Brain microvascular endothelial cell (primary cell): ENCODE measurements at regions not wholly inside any gene's neighbourhood (a gene's known extent, or its start where the extent isn't known, plus 50 kb on each side); places are given as distances from the start of the nearest gene placed in this dataset.

Experiments
- DNase-seq: peaks from one replicate; pipeline ENCODE4 v3.0.0-alpha.2; 2020
- H3K27ac ChIP-seq: fragments of 250-450 bp; sonication (Bioruptor Pico); 2 replicates; pipeline ENCODE4 v1.5.1; 2020; ENCODE audit warnings: mild to moderate bottlenecking, moderate library complexity
- H3K27me3 ChIP-seq: fragments of 250-450 bp; sonication (Bioruptor Pico); replicated peaks from 2 replicates; pipeline ENCODE4 v1.5.1; 2020; ENCODE audit warnings: mild to moderate bottlenecking
- H3K36me3 ChIP-seq: fragments of 250-450 bp; sonication (Bioruptor Pico); replicated peaks from 2 replicates; pipeline ENCODE4 v1.5.1; 2020; ENCODE audit warnings: mild to moderate bottlenecking
- H3K4me3 ChIP-seq: 2 replicates; pipeline ENCODE4 v1.5.1; 2011; ENCODE audit warnings: low read depth, mild to moderate bottlenecking, control low read depth, low read length, moderate library complexity
- in situ Hi-C: cut with HindIII; loops from 2 replicates; pipeline ENCODE4 v1.10.0; 2017; ENCODE audit warnings: low sequenced_read_pairs, low pct_ligation_motif_present
- TF ChIP-seq, protein P1 (sequence below): IDR thresholded peaks from 2 replicates; pipeline ENCODE4 v1.5.1; 2011; ENCODE audit warnings: low read depth, mild to moderate bottlenecking, moderate library complexity, low read length, control low read depth, inconsistent platforms; ENCODE audit errors: missing control alignments

DNA sequence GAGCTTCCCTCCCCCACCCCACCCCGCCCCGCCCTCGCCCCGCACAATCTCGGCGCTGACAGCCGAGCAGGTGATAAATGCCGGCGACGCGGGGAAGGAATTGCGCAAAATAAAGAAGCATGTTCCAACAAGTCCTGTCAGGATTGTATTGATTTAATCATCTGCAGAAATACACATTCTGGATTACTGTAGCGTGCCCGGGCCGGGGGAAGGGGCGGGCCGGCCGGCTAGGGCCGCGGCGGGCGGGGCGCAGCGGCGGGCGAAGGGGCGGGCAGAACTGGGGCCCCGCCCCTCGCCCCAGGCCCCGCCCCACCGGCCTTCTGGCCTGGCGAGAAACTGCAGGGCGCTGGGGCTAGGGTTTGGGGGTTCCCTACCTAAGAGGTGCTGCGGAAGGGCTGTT is 88.9 kb upstream of the PAX2 start:
- in situ Hi-C loops = no loop called here
- H3K27me3 ChIP-seq = peaks cover 83% of the 10 kb centered on the region
- H3K27ac ChIP-seq = no peak overlapping the region
- TF ChIP-seq, protein P1, sequence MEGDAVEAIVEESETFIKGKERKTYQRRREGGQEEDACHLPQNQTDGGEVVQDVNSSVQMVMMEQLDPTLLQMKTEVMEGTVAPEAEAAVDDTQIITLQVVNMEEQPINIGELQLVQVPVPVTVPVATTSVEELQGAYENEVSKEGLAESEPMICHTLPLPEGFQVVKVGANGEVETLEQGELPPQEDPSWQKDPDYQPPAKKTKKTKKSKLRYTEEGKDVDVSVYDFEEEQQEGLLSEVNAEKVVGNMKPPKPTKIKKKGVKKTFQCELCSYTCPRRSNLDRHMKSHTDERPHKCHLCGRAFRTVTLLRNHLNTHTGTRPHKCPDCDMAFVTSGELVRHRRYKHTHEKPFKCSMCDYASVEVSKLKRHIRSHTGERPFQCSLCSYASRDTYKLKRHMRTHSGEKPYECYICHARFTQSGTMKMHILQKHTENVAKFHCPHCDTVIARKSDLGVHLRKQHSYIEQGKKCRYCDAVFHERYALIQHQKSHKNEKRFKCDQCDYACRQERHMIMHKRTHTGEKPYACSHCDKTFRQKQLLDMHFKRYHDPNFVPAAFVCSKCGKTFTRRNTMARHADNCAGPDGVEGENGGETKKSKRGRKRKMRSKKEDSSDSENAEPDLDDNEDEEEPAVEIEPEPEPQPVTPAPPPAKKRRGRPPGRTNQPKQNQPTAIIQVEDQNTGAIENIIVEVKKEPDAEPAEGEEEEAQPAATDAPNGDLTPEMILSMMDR = no peak
- no peak for DNase-seq
- H3K4me3 ChIP-seq = no peak overlapping the region
- no peaks in the 10 kb centered on the region for H3K36me3 ChIP-seq

DNA sequence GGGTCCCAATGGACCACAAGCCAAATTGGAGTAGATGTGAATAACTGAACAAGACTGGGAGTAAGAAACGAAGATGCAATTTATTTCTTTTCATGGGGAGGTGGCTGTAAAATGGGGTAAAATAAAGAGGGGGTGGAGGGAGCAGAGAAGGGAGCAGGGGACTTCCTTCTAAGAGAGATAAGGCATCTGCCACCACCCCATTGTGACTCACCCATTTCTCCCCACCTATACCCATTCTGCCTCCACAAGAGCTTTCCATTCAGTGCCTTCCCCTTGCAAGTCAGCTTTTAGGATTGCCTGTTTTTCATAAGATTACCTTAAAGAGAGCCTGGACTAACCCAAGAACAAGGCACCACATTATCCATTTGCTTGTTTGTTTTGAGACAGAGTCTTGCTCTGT is 87.1 kb upstream of the PAX2 start:
- no peak overlapping the region for H3K4me3 ChIP-seq
- no peaks in the 10 kb centered on the region for H3K36me3 ChIP-seq
- TF ChIP-seq, protein P1 = no peak
- DNase-seq = no peak
- H3K27ac ChIP-seq = no peak overlapping the region
- in situ Hi-C loops = no loop called here
- peaks cover 76% of the 10 kb centered on the region for H3K27me3 ChIP-seq

DNA sequence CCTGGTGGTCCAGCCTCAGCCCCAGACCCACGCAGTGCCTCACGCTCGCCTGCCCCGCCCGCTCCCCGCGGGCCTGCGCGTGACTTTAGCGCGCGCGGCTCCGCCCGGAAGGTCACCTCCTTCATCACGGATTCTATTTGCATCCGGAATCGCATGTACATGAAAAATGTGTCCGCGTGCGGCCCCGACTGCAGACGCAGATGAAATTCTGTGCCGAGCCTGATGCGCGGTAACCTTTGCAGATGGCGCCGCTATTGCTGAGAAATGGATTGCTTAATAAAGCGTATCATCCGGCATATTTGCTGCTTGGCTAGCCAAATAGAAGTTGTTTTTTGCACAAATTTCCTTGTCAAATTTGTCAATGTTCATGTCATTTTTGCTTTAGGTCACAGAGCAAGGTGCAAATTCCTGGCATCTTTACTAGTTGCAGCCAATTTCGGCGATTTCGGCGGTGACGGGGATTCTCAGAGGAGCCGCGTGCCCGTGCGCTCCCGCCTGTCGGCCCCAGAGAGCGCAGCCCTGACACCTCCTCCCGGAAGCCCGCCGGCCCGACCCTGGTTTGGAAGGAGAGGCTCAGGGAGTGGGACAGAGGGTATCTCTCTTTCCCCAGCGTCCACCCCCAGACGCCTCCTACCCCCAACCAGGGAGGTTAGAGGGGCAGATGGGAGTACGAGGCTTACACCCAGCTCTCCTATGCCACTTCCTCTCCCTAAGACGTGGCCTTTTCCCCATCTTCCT is 85.9 kb upstream of the PAX2 start:
- Histone ChIP-seq H3K36me3 (no peaks in the 10 kb centered on the region), H3K27me3 (peaks cover 70% of the 10 kb centered on the region), H3K27ac (no peak overlapping the region), H3K4me3 (no peak overlapping the region)
- in situ Hi-C loops = no loop called here
- TF ChIP-seq, protein P1 = no peak
- no peak for DNase-seq

DNA sequence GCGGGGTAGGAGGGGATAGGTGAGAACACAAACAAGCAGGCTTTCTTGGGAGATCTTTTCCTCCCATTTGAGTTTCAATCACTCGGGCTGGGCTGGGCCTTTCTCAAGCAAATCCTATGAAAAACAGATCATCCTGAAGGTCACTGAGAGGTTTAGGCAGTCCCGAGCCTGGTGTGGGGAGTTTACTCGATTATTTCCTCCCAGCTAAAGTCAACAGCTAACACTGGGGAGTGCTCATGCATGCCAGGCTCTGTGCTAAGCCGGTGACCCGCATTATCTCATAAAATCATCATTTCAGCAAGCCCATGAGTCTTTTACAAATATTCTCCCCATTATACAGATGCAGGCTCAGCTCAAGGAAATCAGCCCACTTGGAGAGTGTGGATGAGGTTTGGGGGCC is 85.0 kb upstream of the PAX2 start:
- Histone ChIP-seq H3K36me3 (no peaks in the 10 kb centered on the region), H3K27me3 (peaks cover 64% of the 10 kb centered on the region), H3K27ac (no peak overlapping the region), H3K4me3 (no peak overlapping the region)
- in situ Hi-C loops = no loop called here
- no peak for DNase-seq
- TF ChIP-seq, protein P1 = no peak

DNA sequence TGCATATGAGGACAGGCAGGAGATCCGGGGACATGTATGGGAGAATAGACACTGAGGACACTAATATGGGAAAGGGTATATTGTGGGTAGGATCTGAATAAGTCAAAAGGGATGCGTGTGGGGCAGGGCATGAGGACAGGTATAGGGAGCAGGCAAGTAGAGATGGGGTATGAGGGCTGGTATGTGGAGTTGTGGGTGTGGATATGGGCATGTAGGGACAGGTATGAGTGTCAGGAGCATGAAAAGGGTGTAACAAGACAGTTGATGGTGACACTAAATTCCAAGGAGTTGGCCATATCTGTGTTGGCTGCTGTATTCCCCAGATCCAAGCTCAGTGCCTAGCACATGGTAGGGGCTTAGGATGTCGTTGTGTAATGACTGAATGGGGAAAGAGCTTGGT is 84.4 kb upstream of the PAX2 start:
- TF ChIP-seq, protein P1 = no peak
- no peak for DNase-seq
- peaks cover 61% of the 10 kb centered on the region for H3K27me3 ChIP-seq
- no peak overlapping the region for H3K4me3 ChIP-seq
- H3K36me3 ChIP-seq = no peaks in the 10 kb centered on the region
- H3K27ac ChIP-seq = no peak overlapping the region
- in situ Hi-C loops = no loop called here

DNA sequence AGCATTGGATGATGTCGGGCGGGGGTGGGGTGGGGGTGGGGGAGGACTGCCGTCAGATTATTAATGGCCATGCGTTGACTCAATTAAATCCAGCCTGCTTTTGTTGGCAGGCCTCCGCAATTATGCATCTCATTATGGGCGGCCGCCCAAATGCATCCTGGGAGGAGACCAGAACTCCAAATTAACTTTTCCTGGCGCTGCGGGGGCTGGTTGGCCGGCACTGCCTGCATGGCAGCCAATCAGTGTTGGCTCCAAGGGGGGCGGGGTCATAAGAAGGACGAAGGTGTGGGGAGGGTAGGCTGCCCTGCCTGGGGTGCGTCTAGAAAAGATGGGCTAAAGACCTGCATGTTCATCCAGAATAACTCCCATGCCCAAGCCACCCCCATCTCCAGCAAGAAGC is 83.9 kb upstream of the PAX2 start:
- TF ChIP-seq, protein P1 = no peak
- in situ Hi-C loops = no loop called here
- Histone ChIP-seq H3K4me3 (no peak overlapping the region), H3K27me3 (peaks cover 59% of the 10 kb centered on the region), H3K36me3 (no peaks in the 10 kb centered on the region), H3K27ac (no peak overlapping the region)
- no peak for DNase-seq
